ENCODE measurements at regions not wholly inside any gene's neighbourhood (a gene's known extent, or its start where the extent isn't known, plus 50 kb on each side); places are given as distances from the start of the nearest gene placed in this dataset.

DNA sequence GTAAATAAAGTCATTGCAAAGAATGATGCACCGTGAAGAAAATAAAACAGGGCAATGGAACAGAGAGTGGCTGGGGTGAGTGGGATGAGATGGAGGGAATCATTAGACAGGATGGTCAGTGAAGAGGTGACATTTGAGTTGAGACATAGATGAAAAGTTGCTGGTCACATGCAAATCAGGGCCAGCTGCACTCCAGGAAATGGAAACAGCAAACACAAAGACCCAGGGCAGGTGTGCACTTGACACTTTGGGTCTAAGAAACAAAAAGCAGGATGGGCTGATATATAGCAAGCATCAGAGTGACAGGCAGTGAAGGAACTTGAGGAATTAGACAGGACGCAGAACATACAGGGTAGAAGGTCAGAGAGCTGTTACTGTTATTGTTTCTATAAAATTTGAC lies 171.5 kb upstream of the RIPOR2 start:
- TF ChIP-seq, protein P1, sequence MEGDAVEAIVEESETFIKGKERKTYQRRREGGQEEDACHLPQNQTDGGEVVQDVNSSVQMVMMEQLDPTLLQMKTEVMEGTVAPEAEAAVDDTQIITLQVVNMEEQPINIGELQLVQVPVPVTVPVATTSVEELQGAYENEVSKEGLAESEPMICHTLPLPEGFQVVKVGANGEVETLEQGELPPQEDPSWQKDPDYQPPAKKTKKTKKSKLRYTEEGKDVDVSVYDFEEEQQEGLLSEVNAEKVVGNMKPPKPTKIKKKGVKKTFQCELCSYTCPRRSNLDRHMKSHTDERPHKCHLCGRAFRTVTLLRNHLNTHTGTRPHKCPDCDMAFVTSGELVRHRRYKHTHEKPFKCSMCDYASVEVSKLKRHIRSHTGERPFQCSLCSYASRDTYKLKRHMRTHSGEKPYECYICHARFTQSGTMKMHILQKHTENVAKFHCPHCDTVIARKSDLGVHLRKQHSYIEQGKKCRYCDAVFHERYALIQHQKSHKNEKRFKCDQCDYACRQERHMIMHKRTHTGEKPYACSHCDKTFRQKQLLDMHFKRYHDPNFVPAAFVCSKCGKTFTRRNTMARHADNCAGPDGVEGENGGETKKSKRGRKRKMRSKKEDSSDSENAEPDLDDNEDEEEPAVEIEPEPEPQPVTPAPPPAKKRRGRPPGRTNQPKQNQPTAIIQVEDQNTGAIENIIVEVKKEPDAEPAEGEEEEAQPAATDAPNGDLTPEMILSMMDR (IDR thresholded peaks at IDR 0.05) = no peak
- no peak for TF ChIP-seq ZFX (IDR thresholded peaks at IDR 0.05; ENCODE audit: borderline replicate concordance)
